ENCODE measurements at regions not wholly inside any gene's neighbourhood (a gene's known extent, or its start where the extent isn't known, plus 50 kb on each side); places are given as distances from the start of the nearest gene placed in this dataset.

- TF ChIP-seq CTCF (IDR thresholded peaks at IDR 0.05; ENCODE audit: low read depth, low read length) (no peak), EZH2phosphoT487 (IDR thresholded peaks at IDR 0.05; ENCODE audit: low read depth) (no peak)
Measured at GRCh38 chr6:81547149-81547548, 205.3 kb downstream of the TENT5A start.
